Testis (tissue), 2 donors: ENCODE measurements at regions not wholly inside any gene's neighbourhood (a gene's known extent, or its start where the extent isn't known, plus 50 kb on each side); places are given as distances from the start of the nearest gene placed in this dataset.
"Not testable (repeated sequence)": the region's sequence is repeated elsewhere in the genome, so short reads cannot be mapped to it uniquely, and the experiment has no call there.

Source experiments
- DNase-seq: peaks from one replicate; pipeline ENCODE4 v3.0.0-alpha.2; 2019
- H3K27ac ChIP-seq, 2 donors: fragments of 200-600 bp; sonication (generic); one replicate each; pipeline ENCODE4 v1.5.1; 2019
- H3K27me3 ChIP-seq: fragments of 200-600 bp; sonication (generic); one replicate; pipeline ENCODE4 v1.5.1; 2019
- H3K36me3 ChIP-seq: fragments of 200-600 bp; sonication (generic); one replicate; pipeline ENCODE4 v1.5.1; 2017; ENCODE audit warnings: low read depth; ENCODE audit errors: missing control alignments
- H3K4me1 ChIP-seq: fragments of 200-600 bp; sonication (generic); one replicate; pipeline ENCODE4 v1.5.1; 2019
- H3K4me3 ChIP-seq, 2 donors: fragments of 200-600 bp; sonication (generic); one replicate each; pipeline ENCODE4 v1.5.1; 2017 to 2019
- H3K9me3 ChIP-seq: fragments of 200-600 bp; sonication (generic); one replicate; pipeline ENCODE4 v1.5.1; 2017
- CTCF ChIP-seq, 3 experiments: fragments of 450-650 bp in 2 of 3; fragments of 200-600 bp in 1 of 3; sonication (generic) in 1 of 3; IDR thresholded peaks; one replicate each; pipeline ENCODE4 v1.5.1; 2016 to 2019; ENCODE audit warnings: antibody characterized with exemption in 3 of 3, mild to moderate bottlenecking in 2 of 3, moderate library complexity in 1 of 3
- POLR2A ChIP-seq: fragments of 450-650 bp; IDR thresholded peaks from one replicate; pipeline ENCODE4 v1.6.1; 2017; ENCODE audit warnings: antibody characterized with exemption, mild to moderate bottlenecking, moderate library complexity
- WGBS, 2 donors: methylation state at CpG; one replicate each; pipeline ENCODE4 v1.1.5; 2018; 5-methylcytosine and 5-hydroxymethylcytosine counted together
- intact Hi-C: fragments of 100-400 bp; cut with DNase I; formaldehyde crosslinking; loops from one replicate; pipeline ENCODE4 v1.15.1; 2023; ENCODE audit warnings: low total_unique reads

GRCh38 chr3:48101301-48101650 lies 85.1 kb upstream of the MAP4 start:
- H3K36me3 ChIP-seq, DNase-seq, H3K27me3 ChIP-seq, H3K4me3 ChIP-seq, intact Hi-C loops, H3K27ac ChIP-seq, H3K4me1 ChIP-seq, H3K9me3 ChIP-seq: not testable (repeated sequence)
- WGBS, 2 donors, result 98 to 100% methylated on average over 2 of the region's 2 CpGs

DNA sequence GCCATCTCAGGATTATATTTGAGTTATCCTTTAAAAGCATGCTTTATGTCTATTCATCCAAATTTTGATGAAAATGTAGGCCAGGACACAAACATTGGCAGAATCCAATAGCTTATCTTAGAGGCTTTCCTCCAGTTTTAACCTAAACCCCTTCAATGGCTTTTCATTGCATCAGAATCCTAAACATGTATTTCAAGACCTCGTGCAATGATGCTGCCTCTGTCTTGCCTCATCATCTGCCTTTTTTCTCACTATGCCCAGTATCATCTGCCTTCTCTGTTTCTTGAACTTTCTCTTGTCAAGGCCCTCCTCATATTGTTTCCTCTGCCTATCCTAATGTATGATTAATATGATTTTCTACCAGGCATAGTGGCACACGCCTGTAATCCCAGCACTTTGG lies 76.1 kb upstream of the MAP4 start:
- H3K9me3 ChIP-seq, result no peaks in the 10 kb centered on the region
- H3K36me3 ChIP-seq, result no peaks in the 10 kb centered on the region
- intact Hi-C loops, result no loop called here
- no peak for DNase-seq
- 45 to 55% methylated on average over 2 of the region's 2 CpGs for WGBS, 2 donors
- TF ChIP-seq POLR2A (no peak), CTCF (IDR thresholded peaks at IDR 0.05) (no peak)
- H3K27ac ChIP-seq, result no peak overlapping the region
- peaks cover 2% of the 10 kb centered on the region for H3K4me1 ChIP-seq
- H3K27me3 ChIP-seq, result no peaks in the 10 kb centered on the region
- H3K4me3 ChIP-seq, result no peak overlapping the region

DNA sequence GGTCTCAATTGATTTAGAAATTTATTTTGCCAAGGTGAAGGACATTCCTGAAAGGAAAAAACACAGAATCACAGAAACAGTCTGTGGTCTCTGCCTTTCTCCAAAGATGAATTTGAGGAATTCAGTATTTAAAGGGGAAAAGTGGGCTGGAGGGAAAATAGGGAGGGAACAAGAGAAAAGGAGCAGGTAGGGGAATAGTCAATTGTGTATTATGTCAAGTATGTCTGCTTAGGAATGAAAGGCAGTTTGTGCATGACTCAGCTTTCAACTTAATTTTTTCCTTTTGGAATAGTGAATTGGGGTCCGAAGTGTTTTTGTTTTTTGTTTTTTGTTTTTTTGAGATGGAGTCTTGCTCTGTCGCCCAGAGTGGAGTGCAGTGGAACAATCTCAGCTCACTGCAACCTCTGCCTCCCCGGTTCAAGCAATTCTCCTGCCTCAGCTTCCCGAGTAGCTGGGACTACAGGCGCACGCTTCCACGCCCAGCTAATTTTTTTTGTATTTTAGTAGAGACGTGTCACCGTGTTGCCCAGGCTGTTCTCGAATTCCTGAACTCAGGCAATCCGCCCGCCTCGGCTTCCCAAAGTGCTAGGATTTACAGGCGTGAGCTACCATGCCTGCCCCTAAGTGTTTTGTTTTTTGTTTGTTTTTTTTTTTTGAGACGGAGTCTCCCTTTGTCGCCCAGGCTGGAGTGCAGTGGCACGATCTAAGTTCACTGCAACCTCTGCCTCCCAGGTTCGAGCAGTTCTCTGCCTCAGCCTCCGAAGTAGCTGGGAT lies 74.1 kb upstream of the MAP4 start:
- H3K4me3 ChIP-seq, result no peak overlapping the region
- 86 to 90% methylated on average over 19 of the region's 19 CpGs for WGBS, 2 donors
- no peaks in the 10 kb centered on the region for H3K36me3 ChIP-seq
- TF ChIP-seq CTCF (IDR thresholded peaks at IDR 0.05) (no peak), POLR2A (no peak)
- peak overlapping the region in 1 of 2 donors; percentile 97 for H3K27ac ChIP-seq
- peaks cover 18% of the 10 kb centered on the region for H3K4me1 ChIP-seq
- H3K27me3 ChIP-seq, result no peaks in the 10 kb centered on the region
- intact Hi-C loops, result no loop called here
- no peak for DNase-seq
- no peaks in the 10 kb centered on the region for H3K9me3 ChIP-seq

DNA sequence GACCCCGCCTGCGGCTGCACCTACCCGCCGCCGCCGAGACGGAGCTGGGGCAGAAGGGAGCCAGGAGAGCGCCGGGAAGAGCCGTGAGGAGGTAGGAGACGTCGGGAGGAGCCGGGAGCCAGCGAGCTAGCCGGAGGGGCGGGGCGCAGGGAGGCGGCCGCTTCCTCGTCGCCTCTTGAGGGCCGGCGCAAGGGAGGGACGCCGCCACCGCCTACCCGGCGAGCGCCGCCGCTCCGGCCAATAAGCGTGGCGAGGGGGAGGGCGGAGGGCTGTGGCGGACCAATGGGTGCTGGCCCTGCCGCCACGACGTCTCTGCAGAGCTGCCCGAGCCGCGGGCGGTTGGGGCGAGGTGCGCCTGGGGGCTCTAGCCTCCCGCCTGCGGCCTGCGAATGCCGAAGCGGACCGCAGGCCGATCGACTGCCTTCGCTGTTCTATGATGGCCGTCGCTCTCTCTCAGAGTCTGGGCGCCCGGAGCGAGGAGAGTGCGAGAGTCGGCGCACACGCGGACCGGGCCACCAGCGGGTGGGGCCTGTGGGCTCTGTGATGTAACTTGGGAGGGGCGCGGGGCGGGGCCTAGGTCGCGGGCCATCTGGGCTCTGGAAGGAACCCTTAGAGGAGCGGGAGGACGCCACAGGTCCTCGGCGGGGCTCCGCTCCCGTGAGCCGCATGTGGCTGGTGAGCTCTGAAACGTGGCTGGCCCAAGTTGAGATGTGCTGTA lies 72.7 kb upstream of the MAP4 start:
- intact Hi-C loops, result no loop called here
- 0 to 1% methylated on average over 11 to 76 of the region's 79 CpGs for WGBS, 2 donors
- no peaks in the 10 kb centered on the region for H3K27me3 ChIP-seq

More for the DNA sequence above, 72.7 kb upstream of the MAP4 start:
- DNase-seq, result peak; percentile 98
- Histone ChIP-seq H3K4me3 (peak overlapping the region; percentile 86 to 97), H3K36me3 (no peaks in the 10 kb centered on the region), H3K27ac (peak overlapping the region; percentile 97 to 98), H3K4me1 (peaks cover 25% of the 10 kb centered on the region), H3K9me3 (no peaks in the 10 kb centered on the region)
- TF ChIP-seq POLR2A, result peak; percentile 57
- TF ChIP-seq CTCF (IDR thresholded peaks at IDR 0.05), result no peak
